Right renal cortex interstitium (tissue), 3 donors: ENCODE measurements at regions not wholly inside any gene's neighbourhood (a gene's known extent, or its start where the extent isn't known, plus 50 kb on each side); places are given as distances from the start of the nearest gene placed in this dataset.

Experiments used
- DNase-seq, 3 donors: peaks; one replicate each; pipeline ENCODE4 v3.0.0-alpha.2; 2013; ENCODE audit warnings: low read depth in 3 of 3, low spot score in 2 of 3

DNA sequence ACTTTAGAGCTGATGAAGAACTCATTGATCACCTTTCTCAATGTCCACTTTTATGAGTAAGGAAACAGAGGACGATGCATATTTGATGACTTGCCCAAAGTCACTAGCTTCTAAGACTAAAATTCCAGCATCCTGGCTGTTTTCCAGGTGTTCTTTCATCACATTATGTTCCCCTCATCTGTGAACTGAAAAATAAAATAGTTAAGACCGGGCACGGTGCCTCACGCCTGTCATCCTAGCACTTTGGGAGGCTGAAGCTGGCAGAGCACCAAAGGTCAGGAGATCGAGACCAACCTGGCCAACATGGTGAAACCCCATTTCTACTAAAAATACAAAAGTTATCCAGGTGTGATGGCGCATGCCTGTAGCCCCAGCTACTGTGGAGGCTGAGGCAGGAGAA, 297.5 kb downstream of the DUSP10 start:
- no peak for DNase-seq

- no peak for DNase-seq
Observed at GRCh38 chr1:221448585-221449175, 293.2 kb downstream of the DUSP10 start.

- no peak for DNase-seq
Observed at GRCh38 chr1:221449194-221449593, 292.7 kb downstream of the DUSP10 start.

DNA sequence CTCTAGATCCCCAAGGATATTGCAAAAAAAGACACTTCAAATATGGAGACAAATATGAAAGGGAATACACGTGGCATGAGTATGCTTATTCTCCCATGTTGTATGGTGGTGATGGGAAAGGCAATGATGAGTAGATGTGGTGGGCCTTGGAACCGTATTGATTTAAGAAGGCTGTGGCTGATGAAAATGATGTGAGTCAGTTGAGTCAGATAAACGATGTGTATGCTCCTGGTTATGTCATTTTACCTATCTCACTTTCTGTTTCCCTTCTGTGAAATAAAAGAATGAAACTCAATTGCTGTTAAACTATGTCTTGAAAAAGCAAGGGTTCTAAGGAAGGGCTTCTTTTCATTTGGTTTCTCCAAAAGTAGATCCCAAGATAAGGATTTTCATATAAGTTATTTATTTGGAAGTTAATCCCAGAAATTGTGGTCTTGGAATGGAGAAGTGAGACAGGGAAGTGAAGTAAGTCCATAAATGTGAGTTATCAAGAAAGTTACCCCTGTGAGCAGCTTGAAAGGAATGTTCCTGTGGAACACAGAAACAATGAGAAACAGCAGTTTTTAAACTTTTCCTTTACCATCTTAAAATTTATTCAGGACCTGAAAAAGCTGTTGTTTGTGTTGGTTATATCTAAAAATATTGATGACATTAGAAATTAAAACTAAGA, 292.0 kb downstream of the DUSP10 start:
- no peak for DNase-seq

DNA sequence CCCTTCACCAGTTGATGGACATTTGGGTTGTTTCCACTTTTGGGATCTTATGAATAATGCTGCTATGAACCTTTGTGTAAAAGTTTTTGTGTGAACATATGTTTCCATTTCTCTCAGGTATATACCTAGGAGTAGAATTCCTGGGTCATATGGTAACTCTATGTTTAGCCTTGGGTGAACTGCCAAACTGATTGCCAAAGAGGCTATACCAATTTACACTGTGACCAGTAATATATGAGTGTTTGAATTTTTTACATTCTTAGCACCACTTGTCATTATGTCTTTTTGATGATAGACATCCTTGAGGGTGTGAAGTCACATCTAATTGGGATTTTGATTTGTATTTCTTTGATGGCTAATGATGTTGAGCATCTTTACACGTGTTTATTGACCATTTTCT, 290.1 kb downstream of the DUSP10 start:
- no peak for DNase-seq

- no peak for DNase-seq
Observed at GRCh38 chr1:221454096-221454495, 287.8 kb downstream of the DUSP10 start.

- no peak for DNase-seq
Observed at GRCh38 chr1:221456918-221457317, 285.0 kb downstream of the DUSP10 start.

- DNase-seq, result peak in 1 of 3 donors; percentile 25
Observed at GRCh38 chr1:221457685-221458446, 284.0 kb downstream of the DUSP10 start.

GRCh38 chr1:221458447-221459156, 283.3 kb downstream of the DUSP10 start:
- DNase-seq, result no peak

DNA sequence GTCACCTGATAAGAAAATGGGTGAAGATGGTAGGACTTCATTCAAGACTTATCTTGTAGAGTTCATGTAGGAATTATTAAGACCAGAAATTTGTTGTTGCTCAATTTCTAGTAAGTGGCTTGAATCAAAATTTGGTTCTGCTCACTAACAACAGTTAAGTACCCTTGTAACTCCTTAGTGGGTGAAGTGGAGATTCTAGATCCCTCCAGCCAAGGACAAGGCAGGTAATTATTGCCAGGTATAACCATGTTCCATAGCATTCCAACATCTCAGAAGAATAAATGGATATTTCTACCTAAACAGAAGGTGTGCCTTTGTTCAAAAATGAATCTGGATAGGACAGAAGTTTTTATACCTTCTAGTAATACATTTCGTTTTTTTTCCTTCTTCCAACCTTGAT, 282.3 kb downstream of the DUSP10 start:
- no peak for DNase-seq

- DNase-seq, result no peak
Observed at GRCh38 chr1:221462345-221462744, 279.5 kb downstream of the DUSP10 start.

DNA sequence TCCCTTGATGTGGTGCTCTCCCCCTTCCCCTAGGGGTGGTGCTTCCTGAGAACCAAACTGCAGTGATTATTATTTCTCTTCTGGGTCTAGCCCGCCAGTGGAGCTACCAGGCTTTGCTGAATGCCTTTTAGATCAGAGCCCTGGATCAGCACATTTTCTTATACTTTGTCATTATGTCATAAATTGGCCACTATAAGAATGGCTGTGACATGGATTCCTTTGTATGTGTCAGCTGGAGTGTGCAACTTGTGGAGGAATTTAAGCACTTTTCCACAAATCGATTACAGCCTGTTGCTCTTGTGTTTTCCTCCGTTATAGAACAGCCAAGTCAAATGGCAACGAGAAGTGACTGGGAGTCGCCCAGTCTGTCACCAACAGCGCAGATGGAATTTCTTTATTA, 273.3 kb downstream of the DUSP10 start:
- no peak for DNase-seq

DNA sequence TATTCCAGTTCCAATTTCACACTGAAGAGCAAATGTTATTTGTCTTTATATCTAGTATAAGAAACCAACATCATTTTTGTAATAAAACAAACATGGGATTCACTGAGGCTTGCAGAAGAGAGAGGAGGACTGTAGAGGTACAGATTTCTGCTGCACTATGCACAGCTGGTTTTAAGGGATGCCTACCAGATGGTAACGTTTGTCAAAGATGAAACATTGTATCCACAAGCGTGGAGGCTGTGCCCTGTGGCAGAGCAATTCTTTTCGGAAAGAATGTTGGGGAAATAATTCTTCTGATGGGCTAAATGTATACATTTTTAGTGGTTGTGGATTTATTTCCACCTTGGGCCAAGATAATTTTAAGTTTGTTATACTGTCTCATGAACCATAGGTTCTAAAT, 272.4 kb downstream of the DUSP10 start:
- DNase-seq, result no peak

- no peak for DNase-seq
Observed at GRCh38 chr1:221470000-221470698, 271.7 kb downstream of the DUSP10 start.

DNA sequence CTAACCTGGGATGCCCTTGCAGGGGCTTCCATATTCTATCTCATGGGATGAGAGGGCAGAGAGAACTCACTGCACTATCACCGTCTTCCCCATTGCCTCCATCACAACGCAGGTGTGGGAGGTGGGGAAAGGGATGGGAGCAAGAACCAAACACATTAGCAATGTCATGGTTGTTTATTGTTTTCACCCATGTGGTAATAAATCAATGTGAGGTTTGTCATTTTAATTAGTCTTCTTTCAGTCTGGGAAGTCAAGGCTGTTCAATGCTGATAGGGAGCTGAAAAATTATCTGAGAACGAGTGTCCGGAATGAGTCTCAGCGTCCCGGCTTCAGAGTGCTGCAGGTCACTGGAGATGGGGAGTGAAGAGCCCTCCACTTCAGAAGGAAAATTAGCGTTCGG, 268.5 kb downstream of the DUSP10 start:
- DNase-seq, result no peak

DNA sequence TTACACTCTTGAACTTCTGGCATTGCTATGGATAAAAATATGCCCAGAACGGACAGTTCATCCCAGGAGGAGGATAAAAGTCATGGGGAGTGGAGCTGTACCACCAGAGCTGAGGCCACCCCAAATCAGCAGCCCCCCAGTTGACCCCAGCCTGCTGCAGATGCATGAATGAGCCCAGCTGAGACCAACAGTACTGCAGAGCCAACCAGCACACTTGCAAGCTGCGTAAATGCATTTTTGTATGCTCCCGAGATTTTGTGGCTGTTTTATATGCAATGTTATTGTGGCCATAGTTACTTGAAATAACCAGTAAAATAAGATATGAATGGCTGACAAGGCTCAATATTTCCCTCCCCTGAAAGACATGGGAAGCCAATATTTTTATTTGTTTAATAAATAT, 264.6 kb downstream of the DUSP10 start:
- no peak for DNase-seq

- no peak for DNase-seq
Observed at GRCh38 chr1:221478050-221478949, 263.6 kb downstream of the DUSP10 start.

DNA sequence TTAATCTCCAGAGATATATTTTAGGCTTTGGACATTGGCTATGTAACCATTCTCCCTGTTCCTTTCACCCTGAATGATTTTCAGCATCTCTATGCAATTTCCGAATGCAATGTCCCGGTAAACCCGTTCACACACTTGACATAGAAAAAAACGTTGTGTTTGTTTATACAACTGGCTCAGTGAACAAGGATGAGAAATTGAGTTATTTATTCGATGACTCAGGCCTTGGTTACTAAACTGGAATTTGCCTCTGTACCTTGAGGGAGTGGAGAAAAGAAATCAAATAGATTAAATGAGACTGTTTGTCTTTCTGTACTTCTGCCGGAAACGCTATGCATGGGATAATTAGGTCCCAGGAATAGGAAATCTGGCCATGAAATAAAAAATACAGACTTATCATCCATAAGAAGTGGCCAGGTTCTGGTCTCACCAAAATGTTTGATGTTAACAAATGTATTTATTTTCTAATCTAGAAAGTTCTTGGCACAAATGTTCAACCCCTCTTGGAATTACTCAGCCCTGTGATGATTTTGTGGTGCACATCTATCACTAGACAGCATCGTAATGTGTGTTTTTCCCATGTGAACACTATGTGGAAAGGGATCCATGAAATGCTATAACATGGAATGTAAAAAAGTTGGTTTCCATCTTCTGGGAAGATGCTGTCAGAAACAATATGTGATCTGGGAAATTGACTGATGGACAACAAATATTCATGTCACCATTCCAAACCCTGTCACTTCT, 253.9 kb downstream of the DUSP10 start:
- no peak for DNase-seq

- no peak for DNase-seq
Observed at GRCh38 chr1:221488550-221488949, 253.3 kb downstream of the DUSP10 start.
